Upper lobe of right lung (tissue), 1 donor: ENCODE measurements at regions not wholly inside any gene's neighbourhood (a gene's known extent, or its start where the extent isn't known, plus 50 kb on each side); places are given as distances from the start of the nearest gene placed in this dataset.
A peak's percentile ranks its signal among the peaks of the same experiment; 100 is the strongest.

Source experiments
- ATAC-seq: fragments of 200-7000 bp; cut with Tn5 transposase; one replicate; pipeline ENCODE4 v1.9.1; 2020; ENCODE audit warnings: mild to moderate bottlenecking, moderate library complexity
- DNase-seq: peaks from one replicate; pipeline ENCODE4 v3.0.0-alpha.2; 2020
- H3K27ac ChIP-seq: fragments of 200-600 bp; one replicate; pipeline ENCODE4 v1.8.0; 2022
- H3K27me3 ChIP-seq: fragments of 200-600 bp; one replicate; pipeline ENCODE4 v1.8.0; 2022; ENCODE audit warnings: mild to moderate bottlenecking
- H3K36me3 ChIP-seq: fragments of 200-600 bp; one replicate; pipeline ENCODE4 v1.8.0; 2022
- H3K4me1 ChIP-seq: fragments of 200-600 bp; one replicate; pipeline ENCODE4 v1.8.0; 2022
- H3K4me3 ChIP-seq: fragments of 200-600 bp; one replicate; pipeline ENCODE4 v1.8.0; 2022; ENCODE audit warnings: mild to moderate bottlenecking
- H3K9me3 ChIP-seq: fragments of 200-600 bp; one replicate; pipeline ENCODE4 v1.8.0; 2022
- CTCF ChIP-seq: fragments of 200-600 bp; IDR thresholded peaks from one replicate; pipeline ENCODE4 v1.8.0; 2022; ENCODE audit warnings: antibody characterized with exemption
- intact Hi-C: fragments of 100-400 bp; cut with DNase I; formaldehyde crosslinking; loops from one replicate; pipeline ENCODE4 v1.11.0; 2022
- donor health status: DM: no; HTN: yes; CAD: no; lungs with severe emphysema.

GRCh38 chr7:25643770-25644394 lies 415.6 kb upstream of the NPVF start:
- no peak overlapping the region for H3K4me3 ChIP-seq
- no peaks in the 10 kb centered on the region for H3K27me3 ChIP-seq
- no peak overlapping the region for H3K27ac ChIP-seq
- no peaks in the 10 kb centered on the region for H3K4me1 ChIP-seq
- H3K36me3 ChIP-seq: no peaks in the 10 kb centered on the region
- peak; percentile 40 for ATAC-seq
- DNase-seq: no peak
- no peak for TF ChIP-seq CTCF
- H3K9me3 ChIP-seq: no peaks in the 10 kb centered on the region
- intact Hi-C loops: no loop called here

DNA sequence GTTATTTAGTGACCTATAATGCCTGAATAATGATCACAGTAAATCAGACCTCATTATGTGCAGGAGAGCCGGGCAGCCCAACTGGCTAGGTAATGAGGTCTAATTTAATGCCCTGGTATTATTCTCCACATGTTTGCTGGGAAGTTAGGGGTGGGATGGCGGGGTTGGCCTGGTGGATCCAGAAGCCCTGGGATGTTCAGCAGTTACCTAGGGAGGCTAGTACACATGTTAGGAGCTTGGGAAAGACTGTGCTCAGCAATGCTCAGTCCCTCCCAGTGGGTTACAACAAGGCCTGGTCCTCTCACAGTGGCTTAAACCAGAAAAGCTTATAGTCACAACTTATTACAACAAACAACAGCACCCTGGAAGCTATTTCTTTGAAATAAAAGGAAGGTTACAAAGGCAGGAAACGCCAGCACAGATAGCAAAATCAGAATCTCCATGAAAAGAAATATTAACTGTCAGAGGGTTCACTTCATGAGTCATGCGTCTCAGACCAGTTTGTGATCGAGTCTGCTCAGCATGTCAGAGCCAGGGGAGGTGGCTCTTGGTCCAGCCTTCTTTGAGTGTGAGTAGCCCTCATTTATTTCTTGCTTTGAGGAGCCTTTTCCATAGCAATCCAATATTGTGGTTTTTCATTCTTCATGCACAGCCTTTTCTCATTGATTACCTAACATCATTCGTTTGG lies 418.6 kb upstream of the NPVF start:
- no peak overlapping the region for H3K27ac ChIP-seq
- intact Hi-C loops: no loop called here
- no peaks in the 10 kb centered on the region for H3K4me1 ChIP-seq
- no peak for TF ChIP-seq CTCF
- DNase-seq (no peak), ATAC-seq (no peak)
- no peaks in the 10 kb centered on the region for H3K36me3 ChIP-seq
- H3K27me3 ChIP-seq: no peaks in the 10 kb centered on the region
- H3K4me3 ChIP-seq: no peak overlapping the region
- H3K9me3 ChIP-seq: no peaks in the 10 kb centered on the region

DNA sequence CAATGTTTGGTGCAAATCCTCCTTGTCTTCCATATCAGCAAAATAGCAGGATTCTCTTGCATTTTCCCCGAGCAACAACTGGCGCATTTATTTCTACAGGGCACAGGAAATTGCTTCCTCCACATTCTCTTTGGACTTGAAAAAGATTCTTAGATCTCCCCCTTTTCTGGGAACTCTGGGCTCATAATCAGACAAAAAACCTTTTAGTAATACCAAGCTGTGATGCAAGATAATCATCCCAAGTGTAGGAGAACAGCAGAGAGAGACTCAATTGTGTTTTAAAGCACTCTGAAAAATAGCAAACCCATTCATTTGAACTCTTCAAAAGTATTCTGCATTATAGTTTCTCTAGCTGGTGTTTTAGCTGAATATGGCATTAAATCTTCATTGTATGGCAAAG lies 419.6 kb upstream of the NPVF start:
- Histone ChIP-seq H3K9me3 (no peaks in the 10 kb centered on the region), H3K4me1 (no peaks in the 10 kb centered on the region), H3K4me3 (no peak overlapping the region), H3K27ac (no peak overlapping the region), H3K36me3 (no peaks in the 10 kb centered on the region), H3K27me3 (no peaks in the 10 kb centered on the region)
- TF ChIP-seq CTCF: no peak
- DNase-seq (no peak), ATAC-seq (no peak)
- intact Hi-C loops: no loop called here

GRCh38 chr7:25652366-25652765 lies 424.1 kb upstream of the NPVF start:
- no peak for ATAC-seq
- DNase-seq: no peak

DNA sequence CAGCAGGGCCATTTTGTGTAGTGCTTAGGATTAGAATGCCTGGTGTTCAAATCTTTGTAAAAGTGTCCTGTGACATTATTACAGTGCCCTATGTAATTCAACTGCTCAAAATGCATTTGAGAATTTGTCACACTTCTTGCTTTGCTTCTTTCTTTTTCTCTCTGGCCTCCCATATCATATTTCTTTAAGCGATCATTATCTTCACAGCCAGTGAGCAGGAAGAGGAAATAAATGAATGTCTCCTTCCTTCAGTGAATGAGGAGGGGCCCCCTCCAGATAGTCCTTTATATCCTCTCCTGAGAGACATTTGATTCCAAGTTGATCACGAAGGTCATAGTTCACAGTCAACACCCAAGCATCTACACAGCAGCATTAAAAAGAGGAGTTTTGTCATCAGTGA lies 425.1 kb upstream of the NPVF start:
- Histone ChIP-seq H3K27ac (no peak overlapping the region), H3K4me1 (no peaks in the 10 kb centered on the region), H3K36me3 (no peaks in the 10 kb centered on the region), H3K27me3 (no peaks in the 10 kb centered on the region), H3K4me3 (no peak overlapping the region), H3K9me3 (no peaks in the 10 kb centered on the region)
- no peak for ATAC-seq
- no peak for DNase-seq
- no peak for TF ChIP-seq CTCF
- intact Hi-C loops: no loop called here

More at GRCh38 chr7:25652366-25652765, 424.1 kb upstream of the NPVF start:
- H3K27ac ChIP-seq: no peak overlapping the region
- intact Hi-C loops: no loop called here
- no peak overlapping the region for H3K4me3 ChIP-seq
- no peaks in the 10 kb centered on the region for H3K27me3 ChIP-seq
- no peaks in the 10 kb centered on the region for H3K4me1 ChIP-seq
- H3K36me3 ChIP-seq: no peaks in the 10 kb centered on the region
- no peaks in the 10 kb centered on the region for H3K9me3 ChIP-seq
- TF ChIP-seq CTCF: no peak
